K562 (cell line): ENCODE measurements at regions not wholly inside any gene's neighbourhood (a gene's known extent, or its start where the extent isn't known, plus 50 kb on each side); places are given as distances from the start of the nearest gene placed in this dataset.

Source experiments
- ATAC-seq: fragments of 200-7000 bp; cut with Tn5 transposase; 3 replicates; pipeline ENCODE4 v1.9.1; 2020; ENCODE audit warnings: moderate library complexity
- BruUV-seq: library from RNA; stranded (reverse); fragments of 400-500 nt; replicated peaks from 2 replicates; lab custom pipeline; 2021; lab: Mats Ljungman, UMichigan
- CTCF ChIA-PET: fragments of 300-600 bp; formaldehyde crosslinking; extraction: SDS; loops from one replicate; lab custom pipeline; 2021; ENCODE audit warnings: low intra/inter-chr PET ratio; lab: Yijun Ruan, JAX
- POLR2A ChIA-PET: fragments of 300-600, 350-650 bp; sonication (Branson Sonifier 250); formaldehyde crosslinking; extraction: SDS; loops from one replicate; lab custom pipeline; 2021; ENCODE audit warnings: antibody characterized with exemption, inconsistent platforms; lab: Yijun Ruan, JAX
- DNase-seq, 4 experiments: peaks; one replicate each; pipeline versions ENCODE4 v3.0.0 to v3.0.0-alpha.2; 2011 to 2018; ENCODE audit warnings: low spot score in 3 of 4, mixed read lengths in 3 of 4; ENCODE audit errors: extremely low read depth in 1 of 4
- FAIRE-seq: peaks from 2 replicates; lab custom pipeline; 2011; peaks lifted over from hg19 to GRCh38; lab: Jason Lieb, UNC
- H2AFZ ChIP-seq: 2 replicates; pipeline ENCODE4 v1.6.0; 2011; ENCODE audit warnings: low read depth, low read length, control low read depth, inconsistent platforms
- H3K27ac ChIP-seq: fragments of 200-600 bp; 3 replicates; pipeline ENCODE4 v1.8.0; 2011; ENCODE audit warnings: low read depth, mild to moderate bottlenecking, control low read depth, inconsistent platforms, low read length, moderate library complexity, mixed read lengths; ENCODE audit errors: extremely low read depth
- H3K27me3 ChIP-seq, 2 experiments: fragments of 300-600 bp in 1 of 2; 2 replicates in 1 of 2; 3 replicates in 1 of 2; pipeline versions ENCODE4 v1.6.0 to v1.8.0; 2011; ENCODE audit warnings: inconsistent platforms in 2 of 2, low read length in 2 of 2, mild to moderate bottlenecking in 1 of 2, mixed read lengths in 1 of 2, moderate library complexity in 1 of 2; ENCODE audit not compliant: control insufficient read depth in 2 of 2, insufficient read depth in 2 of 2
- H3K36me3 ChIP-seq: fragments of 300-600 bp; 3 replicates; pipeline ENCODE4 v1.8.0; 2011; ENCODE audit warnings: mild to moderate bottlenecking, low read length, inconsistent platforms; ENCODE audit not compliant: control insufficient read depth, insufficient read depth
- H3K4me1 ChIP-seq, 2 experiments: fragments of 200-600 bp in 1 of 2; replicated peaks in 1 of 2; 2 replicates in 1 of 2; 3 replicates in 1 of 2; pipeline versions ENCODE4 v1.5.1 to v1.8.0; 2011; ENCODE audit warnings: inconsistent platforms in 2 of 2, low read length in 2 of 2, mild to moderate bottlenecking in 1 of 2, mixed read lengths in 1 of 2, moderate library complexity in 1 of 2; ENCODE audit not compliant: control insufficient read depth in 2 of 2, insufficient read depth in 2 of 2
- H3K4me2 ChIP-seq: 2 replicates; pipeline ENCODE4 v1.6.1; 2011; ENCODE audit warnings: low read length, control low read depth, inconsistent platforms, mixed read lengths; ENCODE audit not compliant: insufficient read depth
- H3K4me3 ChIP-seq: fragments of 200-600 bp; sonication (generic), shearing (Covaris generic); 2 replicates; pipeline ENCODE4 v1.5.1; 2016; ENCODE audit warnings: control low read depth, inconsistent platforms
- H3K79me2 ChIP-seq: fragments of 200-600 bp; 3 replicates; pipeline ENCODE4 v1.8.0; 2011; ENCODE audit warnings: low read length, inconsistent platforms; ENCODE audit not compliant: control insufficient read depth, insufficient read depth
- H3K9ac ChIP-seq, 2 experiments: 2 replicates each; pipeline versions ENCODE4 v1.6.0 to v1.6.1; 2011; ENCODE audit warnings: low read depth in 2 of 2, low read length in 2 of 2, control low read depth in 1 of 2, inconsistent platforms in 1 of 2, mild to moderate bottlenecking in 1 of 2, mixed read lengths in 1 of 2; ENCODE audit not compliant: insufficient read depth in 1 of 2
- H3K9me1 ChIP-seq: one replicate; pipeline ENCODE4 v1.6.0; 2011; ENCODE audit warnings: inconsistent platforms, mild to moderate bottlenecking, low read length, moderate library complexity; ENCODE audit not compliant: control insufficient read depth, insufficient read depth
- H3K9me3 ChIP-seq: replicated peaks from 2 replicates; pipeline ENCODE4 v1.5.1; 2011; ENCODE audit warnings: low read depth, low read length, inconsistent platforms; ENCODE audit not compliant: control insufficient read depth, insufficient read depth
- H4K20me1 ChIP-seq: replicated peaks from 2 replicates; pipeline ENCODE4 v1.6.1; 2011; ENCODE audit warnings: low read length, inconsistent platforms, mixed read lengths; ENCODE audit not compliant: control insufficient read depth, insufficient read depth
- CHD2 ChIP-seq: IDR thresholded peaks from 2 replicates; pipeline ENCODE4 v1.6.1; 2011; ENCODE audit warnings: low read depth, low read length
- E2F4 ChIP-seq: sonication (generic); formaldehyde crosslinking; IDR thresholded peaks from 2 replicates; pipeline ENCODE4 v1.8.0; 2022; ENCODE audit warnings: mild to moderate bottlenecking, low read depth, missing genetic modification reagents
- EWSR1 ChIP-seq: fragments of 450-650 bp; IDR thresholded peaks from 2 replicates; pipeline ENCODE4 v1.6.1; 2018; ENCODE audit warnings: borderline replicate concordance, mild to moderate bottlenecking, low read depth, moderate library complexity; ENCODE audit not compliant: partially characterized antibody
- HDGF ChIP-seq: fragments of 450-650 bp; IDR thresholded peaks from 2 replicates; pipeline ENCODE4 v1.6.1; 2016
- KLF6 ChIP-seq: fragments of 250-450 bp; sonication (Bioruptor Pico); IDR thresholded peaks from 2 replicates; pipeline ENCODE4 v1.4.0; 2020; ENCODE audit warnings: mild to moderate bottlenecking, moderate library complexity, borderline replicate concordance
- MCM3 ChIP-seq: fragments of 450-650 bp; IDR thresholded peaks from 2 replicates; pipeline ENCODE4 v1.6.1; 2016
- MLLT1 ChIP-seq, 2 experiments: fragments of 450-650 bp; IDR thresholded peaks; 2 replicates each; pipeline ENCODE4 v1.6.1; 2016
- SRSF3 ChIP-seq: fragments of 200-400 bp; formaldehyde crosslinking; IDR thresholded peaks from 2 replicates; pipeline ENCODE4 v1.6.1; 2016; ENCODE audit warnings: mild to moderate bottlenecking, low read length, moderate library complexity; ENCODE audit not compliant: insufficient read depth
- ZKSCAN1 ChIP-seq: fragments of 150-350 bp; IDR thresholded peaks from 2 replicates; pipeline ENCODE4 v1.6.1; 2016; ENCODE audit warnings: low read depth, low read length
- ZNF12 ChIP-seq: sonication (generic); formaldehyde crosslinking; IDR thresholded peaks from 2 replicates; pipeline ENCODE4 v1.4.0; 2020; ENCODE audit warnings: mild to moderate bottlenecking, missing genetic modification reagents
- ZNF165 ChIP-seq: fragments of 250-450 bp; sonication (Bioruptor Pico); IDR thresholded peaks from 2 replicates; pipeline ENCODE4 v1.4.0; 2020; ENCODE audit warnings: borderline replicate concordance
- WGBS: fragments of 100-300 bp; shearing (Covaris generic); methylation state at CpG from one replicate; pipeline ENCODE4 v1.1.6; 2016; ENCODE audit warnings: low coverage, mixed read lengths; ENCODE audit not compliant: insufficient coverage; ENCODE audit errors: missing lambda C conversion rate; 5-methylcytosine and 5-hydroxymethylcytosine counted together
- in situ Hi-C: fragments of 300-500 bp; cut with MboI; formaldehyde crosslinking; loops from 4 replicates; pipeline ENCODE4 v1.15.0; 2018; ENCODE audit warnings: inconsistent platforms, mixed read lengths
- intact Hi-C: fragments of 100-400 bp; cut with micrococcal nuclease; formaldehyde crosslinking; loops from 2 replicates; pipeline ENCODE4 v1.14.2; 2022

GRCh38 chr14:89036371-89036770 is 211.9 kb downstream of the TTC8 start (continued):
- no peak for TF ChIP-seq EWSR1
- no peak for TF ChIP-seq CHD2
- TF ChIP-seq HDGF: no peak
- no peak for TF ChIP-seq KLF6 (CRISPR knock-in tag)
- TF ChIP-seq ZNF165 (CRISPR knock-in tag): no peak
- TF ChIP-seq SRSF3: no peak
- no peak for TF ChIP-seq MLLT1 (IDR thresholded peaks at IDR 0.05)
- no peak for TF ChIP-seq MCM3
- no peak for TF ChIP-seq E2F4 (CRISPR knock-in tag)

- no peaks in the 10 kb centered on the region for H3K9me3 ChIP-seq
- in situ Hi-C loops (no loop called here), intact Hi-C loops (no loop called here)
- H3K4me3 ChIP-seq: no peak overlapping the region
- H3K9ac ChIP-seq: no peak overlapping the region
- H3K27ac ChIP-seq: no peak overlapping the region
- no peaks in the 10 kb centered on the region for H3K36me3 ChIP-seq
- TF ChIP-seq ZNF12 (CRISPR knock-in tag): peak; percentile 90
- TF ChIP-seq ZKSCAN1: no peak
- H3K9me1 ChIP-seq: no peaks in the 10 kb centered on the region
- CTCF ChIA-PET: interaction anchor here (0.6 kb wide), 1 partner anchor 9 kb away, joined by 3 read pairs; no protein-coding TSS in a partner anchor
- H4K20me1 ChIP-seq: no peaks in the 10 kb centered on the region
- DNase-seq: no peak
- 0% methylated on average over 3 of the region's 3 CpGs for WGBS
- peaks cover 0 to 3% of the 10 kb centered on the region in 2 experiments; a peak in 2 of 5 replicates for H3K4me1 ChIP-seq
- ATAC-seq: no peak
- no peak for FAIRE-seq
- POLR2A ChIA-PET: no interaction called here
- no peaks in the 10 kb centered on the region for H3K79me2 ChIP-seq
- BruUV-seq: no TSS peak
- H2AFZ ChIP-seq: no peak overlapping the region
- no peaks in the 10 kb centered on the region for H3K27me3 ChIP-seq
- H3K4me2 ChIP-seq: no peak overlapping the region
These were observed 212.6 kb downstream of the TTC8 start for GRCh38 chr14:89037065-89037464.
